Nephron (organoid): ENCODE measurements at regions not wholly inside any gene's neighbourhood (a gene's known extent, or its start where the extent isn't known, plus 50 kb on each side); places are given as distances from the start of the nearest gene placed in this dataset.
"Not testable (repeated sequence)": the region's sequence is repeated elsewhere in the genome, so short reads cannot be mapped to it uniquely, and the experiment has no call there.

Experiments
- H3K27ac Mint-ChIP-seq, 3 experiments: 2 replicates each; pipeline ENCODE4 v1.8.0; 2020; ENCODE audit warnings: mixed read lengths in 3 of 3, mild to moderate bottlenecking in 2 of 3, moderate library complexity in 1 of 3
- H3K27me3 Mint-ChIP-seq: 2 replicates; pipeline ENCODE4 v1.8.0; 2021; ENCODE audit warnings: low read depth, mild to moderate bottlenecking, moderate library complexity, mixed read lengths
- H3K36me3 Mint-ChIP-seq: 2 replicates; pipeline ENCODE4 v1.8.0; 2020; ENCODE audit warnings: low read depth, mixed read lengths
- H3K4me1 Mint-ChIP-seq: 2 replicates; pipeline ENCODE4 v1.8.0; 2020; ENCODE audit warnings: mixed read lengths
- H3K4me3 Mint-ChIP-seq, 3 experiments: 2 replicates each; pipeline ENCODE4 v1.8.0; 2020; ENCODE audit warnings: mild to moderate bottlenecking in 3 of 3, mixed read lengths in 3 of 3, moderate library complexity in 2 of 3
- H3K9me3 Mint-ChIP-seq: 2 replicates; pipeline ENCODE4 v1.8.0; 2020; ENCODE audit warnings: mixed read lengths
- CTCF ChIP-seq, 3 experiments: fragments of 200-600 bp; sonication (generic); IDR thresholded peaks; one replicate each; pipeline ENCODE4 v1.5.0; 2021; ENCODE audit warnings: antibody characterized with exemption in 3 of 3; ENCODE audit not compliant: unreplicated experiment in 3 of 3

DNA sequence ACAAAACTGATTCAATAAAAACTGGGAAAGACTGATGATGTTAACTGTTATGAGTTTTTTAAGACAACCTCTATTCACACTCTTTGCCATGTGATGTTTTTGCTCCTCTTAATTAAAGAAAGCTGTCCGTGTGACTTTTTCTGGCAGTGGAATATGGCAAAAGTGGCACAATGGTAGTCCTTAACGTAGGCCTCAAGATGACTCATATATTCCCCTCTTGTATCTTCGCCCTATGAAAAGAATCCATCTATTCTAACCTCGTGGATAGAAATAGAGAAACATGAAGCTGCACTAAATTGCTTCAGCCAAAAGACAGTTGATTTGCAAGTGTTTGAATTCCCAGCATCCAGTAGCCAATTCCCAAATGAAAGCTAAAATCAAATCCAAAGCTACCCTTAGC, 603.8 kb upstream of the PCDH7 start:
- Mint-ChIP-seq H3K36me3 (no peaks in the 10 kb centered on the region), H3K9me3 (peaks cover 6% of the 10 kb centered on the region), H3K27me3 (no peaks in the 10 kb centered on the region), H3K4me1 (no peaks in the 10 kb centered on the region), H3K4me3 (no peak overlapping the region), H3K27ac (no peak overlapping the region)
- TF ChIP-seq CTCF (IDR thresholded peaks at IDR 0.05; ENCODE audit: unreplicated experiment in 3 of 3): no peak

- H3K4me1 Mint-ChIP-seq: peaks cover under 1% of the 10 kb centered on the region
- no peak for TF ChIP-seq CTCF (IDR thresholded peaks at IDR 0.05; ENCODE audit: unreplicated experiment in 3 of 3)
- no peak overlapping the region for H3K27ac Mint-ChIP-seq
- H3K4me3 Mint-ChIP-seq: no peak overlapping the region
- H3K36me3 Mint-ChIP-seq: no peaks in the 10 kb centered on the region
- no peaks in the 10 kb centered on the region for H3K27me3 Mint-ChIP-seq
- H3K9me3 Mint-ChIP-seq: peaks cover 3% of the 10 kb centered on the region
These were observed 602.7 kb upstream of the PCDH7 start for GRCh38 chr4:30117433-30117832.

DNA sequence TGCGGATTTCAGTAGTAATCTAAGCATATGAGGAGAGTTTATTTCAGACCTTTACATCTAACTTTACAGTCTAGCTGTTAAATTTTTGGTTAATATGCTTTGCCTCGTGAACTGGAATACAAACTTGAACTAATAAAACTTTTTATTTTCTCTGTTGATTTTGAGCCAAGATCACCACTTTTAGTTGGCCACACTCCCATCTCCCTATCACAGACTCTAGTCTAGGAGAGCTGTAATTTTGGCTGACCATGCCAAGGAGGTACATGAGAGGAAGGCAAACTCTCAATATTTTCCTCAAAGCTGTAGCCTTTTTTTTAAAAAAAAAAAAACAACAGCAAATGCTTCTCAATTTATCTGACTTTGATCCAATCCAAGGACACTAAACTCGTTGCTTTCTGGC, 597.5 kb upstream of the PCDH7 start:
- no peak overlapping the region for H3K4me3 Mint-ChIP-seq
- H3K27ac Mint-ChIP-seq: peak overlapping the region in 1 of 3 experiments; percentile 26

GRCh38 chr4:30124621-30125020, 595.5 kb upstream of the PCDH7 start:
- not testable (repeated sequence) for H3K27me3 Mint-ChIP-seq, H3K36me3 Mint-ChIP-seq, H3K4me3 Mint-ChIP-seq, H3K27ac Mint-ChIP-seq, H3K4me1 Mint-ChIP-seq, H3K9me3 Mint-ChIP-seq

More for the DNA sequence above, 597.5 kb upstream of the PCDH7 start:
- Mint-ChIP-seq H3K27me3 (no peaks in the 10 kb centered on the region), H3K4me1 (peaks cover 8% of the 10 kb centered on the region), H3K9me3 (no peaks in the 10 kb centered on the region), H3K36me3 (no peaks in the 10 kb centered on the region)
- no peak for TF ChIP-seq CTCF (IDR thresholded peaks at IDR 0.05; ENCODE audit: unreplicated experiment in 3 of 3)

GRCh38 chr4:30125868-30126267, 594.3 kb upstream of the PCDH7 start:
- Mint-ChIP-seq H3K27me3 (no peaks in the 10 kb centered on the region), H3K4me1 (peaks cover 8% of the 10 kb centered on the region), H3K27ac (no peak overlapping the region), H3K9me3 (no peaks in the 10 kb centered on the region), H3K4me3 (no peak overlapping the region), H3K36me3 (no peaks in the 10 kb centered on the region)
- TF ChIP-seq CTCF (IDR thresholded peaks at IDR 0.05; ENCODE audit: unreplicated experiment in 3 of 3): no peak

GRCh38 chr4:30126351-30126750, 593.8 kb upstream of the PCDH7 start:
- H3K36me3 Mint-ChIP-seq: no peaks in the 10 kb centered on the region
- H3K4me3 Mint-ChIP-seq: no peak overlapping the region
- H3K9me3 Mint-ChIP-seq: no peaks in the 10 kb centered on the region
- no peaks in the 10 kb centered on the region for H3K27me3 Mint-ChIP-seq
- TF ChIP-seq CTCF (IDR thresholded peaks at IDR 0.05; ENCODE audit: unreplicated experiment in 3 of 3): no peak
- H3K27ac Mint-ChIP-seq: no peak overlapping the region
- H3K4me1 Mint-ChIP-seq: peaks cover 8% of the 10 kb centered on the region

- H3K4me1 Mint-ChIP-seq, H3K9me3 Mint-ChIP-seq, H3K27ac Mint-ChIP-seq: not testable (repeated sequence)
These were observed 571.3 kb upstream of the PCDH7 start for GRCh38 chr4:30148828-30149227.

GRCh38 chr4:30149539-30149938, 570.6 kb upstream of the PCDH7 start:
- H3K4me3 Mint-ChIP-seq, H3K36me3 Mint-ChIP-seq, H3K9me3 Mint-ChIP-seq, H3K4me1 Mint-ChIP-seq, H3K27me3 Mint-ChIP-seq, H3K27ac Mint-ChIP-seq: not testable (repeated sequence)

More at GRCh38 chr4:30148828-30149227, 571.3 kb upstream of the PCDH7 start:
- H3K36me3 Mint-ChIP-seq, H3K4me3 Mint-ChIP-seq, H3K27me3 Mint-ChIP-seq: not testable (repeated sequence)
